ENCODE measurements at regions not wholly inside any gene's neighbourhood (a gene's known extent, or its start where the extent isn't known, plus 50 kb on each side); places are given as distances from the start of the nearest gene placed in this dataset.

DNA sequence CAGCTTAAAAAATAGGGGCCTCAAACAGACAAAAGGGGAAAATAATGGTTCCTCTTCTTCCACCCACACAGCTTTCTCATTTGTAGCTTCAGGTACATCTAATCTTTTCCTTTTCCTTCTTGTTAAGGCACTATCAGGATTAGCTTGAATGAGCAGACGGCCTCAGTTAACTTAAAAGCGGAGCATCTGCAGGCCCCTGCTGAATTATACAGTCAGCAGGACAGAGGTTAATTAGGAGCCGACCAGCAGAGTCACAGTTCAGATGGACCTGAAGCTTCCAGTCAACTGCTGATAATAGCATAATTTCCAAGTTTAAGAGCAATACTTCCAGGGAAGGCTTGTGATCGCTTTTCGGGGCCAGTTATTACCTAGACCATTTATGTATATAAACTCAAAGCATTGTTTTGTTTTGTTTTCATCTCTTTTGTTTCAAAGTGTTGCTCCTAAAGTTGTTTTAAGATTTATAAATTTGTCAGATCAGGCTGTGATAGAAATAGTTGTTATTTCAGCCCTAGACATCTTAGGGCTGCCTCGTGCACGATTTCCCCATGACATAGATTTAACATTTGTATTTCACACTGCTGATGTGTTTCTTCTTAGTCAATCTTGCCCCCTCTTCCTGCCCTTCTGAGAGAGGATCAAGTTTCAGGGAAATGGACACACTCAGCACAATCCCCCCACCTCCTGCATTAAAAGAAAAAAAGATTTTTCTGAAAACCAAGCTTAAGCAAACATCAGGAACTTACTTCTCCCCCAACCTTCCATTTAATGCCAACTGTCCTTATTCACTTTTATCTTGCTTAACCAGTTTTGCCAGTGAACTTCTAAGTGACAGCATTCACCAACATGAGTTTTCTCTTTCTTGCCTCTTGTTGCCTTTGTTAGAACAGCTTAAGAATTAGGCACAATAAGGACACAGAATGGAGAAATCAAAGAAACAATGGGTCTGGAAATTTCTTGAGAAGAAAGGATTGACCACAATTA lies 449.8 kb downstream of the ARHGEF28 start:
- TF ChIP-seq NFIC (IDR thresholded peaks at IDR 0.05) = peak; percentile 24; the same call in 1 of the 2 replicates
- no peak for TF ChIP-seq CEBPB (IDR thresholded peaks at IDR 0.05)

DNA sequence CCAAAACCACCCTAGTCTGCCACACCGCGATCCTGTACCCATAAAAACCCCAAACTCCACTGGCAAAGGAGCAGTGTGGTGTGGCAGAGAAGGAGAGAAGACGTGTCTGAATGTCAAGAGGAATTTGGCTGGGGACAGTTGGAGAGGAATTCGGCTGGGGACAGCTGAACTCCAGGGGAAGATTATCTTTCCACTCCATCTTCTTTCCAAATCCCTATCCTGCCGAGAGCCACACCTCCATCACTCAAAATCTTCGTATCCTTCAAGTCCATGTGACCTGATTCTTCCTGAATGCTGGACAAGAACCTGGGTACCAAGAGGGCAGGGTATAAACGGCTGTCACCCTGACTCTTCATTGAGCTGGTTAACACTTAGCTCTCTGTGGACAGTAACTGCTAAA lies 448.1 kb downstream of the ARHGEF28 start:
- no peak for TF ChIP-seq TAF1 (IDR thresholded peaks at IDR 0.05; ENCODE audit: low read depth)
- TF ChIP-seq TCF12 (IDR thresholded peaks at IDR 0.05; ENCODE audit: low read depth) = no peak
- TF ChIP-seq USF1 (IDR thresholded peaks at IDR 0.05) = no peak
- TF ChIP-seq, protein P1, sequence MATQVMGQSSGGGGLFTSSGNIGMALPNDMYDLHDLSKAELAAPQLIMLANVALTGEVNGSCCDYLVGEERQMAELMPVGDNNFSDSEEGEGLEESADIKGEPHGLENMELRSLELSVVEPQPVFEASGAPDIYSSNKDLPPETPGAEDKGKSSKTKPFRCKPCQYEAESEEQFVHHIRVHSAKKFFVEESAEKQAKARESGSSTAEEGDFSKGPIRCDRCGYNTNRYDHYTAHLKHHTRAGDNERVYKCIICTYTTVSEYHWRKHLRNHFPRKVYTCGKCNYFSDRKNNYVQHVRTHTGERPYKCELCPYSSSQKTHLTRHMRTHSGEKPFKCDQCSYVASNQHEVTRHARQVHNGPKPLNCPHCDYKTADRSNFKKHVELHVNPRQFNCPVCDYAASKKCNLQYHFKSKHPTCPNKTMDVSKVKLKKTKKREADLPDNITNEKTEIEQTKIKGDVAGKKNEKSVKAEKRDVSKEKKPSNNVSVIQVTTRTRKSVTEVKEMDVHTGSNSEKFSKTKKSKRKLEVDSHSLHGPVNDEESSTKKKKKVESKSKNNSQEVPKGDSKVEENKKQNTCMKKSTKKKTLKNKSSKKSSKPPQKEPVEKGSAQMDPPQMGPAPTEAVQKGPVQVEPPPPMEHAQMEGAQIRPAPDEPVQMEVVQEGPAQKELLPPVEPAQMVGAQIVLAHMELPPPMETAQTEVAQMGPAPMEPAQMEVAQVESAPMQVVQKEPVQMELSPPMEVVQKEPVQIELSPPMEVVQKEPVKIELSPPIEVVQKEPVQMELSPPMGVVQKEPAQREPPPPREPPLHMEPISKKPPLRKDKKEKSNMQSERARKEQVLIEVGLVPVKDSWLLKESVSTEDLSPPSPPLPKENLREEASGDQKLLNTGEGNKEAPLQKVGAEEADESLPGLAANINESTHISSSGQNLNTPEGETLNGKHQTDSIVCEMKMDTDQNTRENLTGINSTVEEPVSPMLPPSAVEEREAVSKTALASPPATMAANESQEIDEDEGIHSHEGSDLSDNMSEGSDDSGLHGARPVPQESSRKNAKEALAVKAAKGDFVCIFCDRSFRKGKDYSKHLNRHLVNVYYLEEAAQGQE (IDR thresholded peaks at IDR 0.05; ENCODE audit: low read depth) = no peak
- TF ChIP-seq EGR1 (IDR thresholded peaks at IDR 0.05) = no peak
- TF ChIP-seq YY1 (IDR thresholded peaks at IDR 0.05; ENCODE audit: low read depth) = no peak
- TF ChIP-seq NFIC (IDR thresholded peaks at IDR 0.05) = no peak
- no peak for TF ChIP-seq EP300 (IDR thresholded peaks at IDR 0.05; ENCODE audit: borderline replicate concordance)
- TF ChIP-seq TEAD4 (IDR thresholded peaks at IDR 0.05) = no peak
- no peak for TF ChIP-seq FOXM1 (IDR thresholded peaks at IDR 0.05; ENCODE audit: borderline replicate concordance, low read depth)
- TF ChIP-seq, protein P2, sequence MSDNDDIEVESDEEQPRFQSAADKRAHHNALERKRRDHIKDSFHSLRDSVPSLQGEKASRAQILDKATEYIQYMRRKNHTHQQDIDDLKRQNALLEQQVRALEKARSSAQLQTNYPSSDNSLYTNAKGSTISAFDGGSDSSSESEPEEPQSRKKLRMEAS (IDR thresholded peaks at IDR 0.05) = no peak
- TF ChIP-seq RAD21 (IDR thresholded peaks at IDR 0.05; ENCODE audit: low read depth) = no peak
- TF ChIP-seq ZBTB7A (IDR thresholded peaks at IDR 0.05; ENCODE audit: low read depth) = no peak
- TF ChIP-seq CEBPB (IDR thresholded peaks at IDR 0.05) = no peak
- TF ChIP-seq CREB1 (IDR thresholded peaks at IDR 0.05; ENCODE audit: low read depth) = no peak

GRCh38 chr5:74073257-74073656 lies 447.3 kb downstream of the ARHGEF28 start:
- no peak for TF ChIP-seq FOXM1 (IDR thresholded peaks at IDR 0.05; ENCODE audit: borderline replicate concordance, low read depth)
- no peak for TF ChIP-seq TCF12 (IDR thresholded peaks at IDR 0.05; ENCODE audit: low read depth)
- no peak for TF ChIP-seq TAF1 (IDR thresholded peaks at IDR 0.05; ENCODE audit: low read depth)
- no peak for TF ChIP-seq RAD21 (IDR thresholded peaks at IDR 0.05; ENCODE audit: low read depth)
- no peak for TF ChIP-seq CEBPB (IDR thresholded peaks at IDR 0.05)
- no peak for TF ChIP-seq YY1 (IDR thresholded peaks at IDR 0.05; ENCODE audit: low read depth)
- TF ChIP-seq, protein P2 (IDR thresholded peaks at IDR 0.05) = no peak

- no peak for TF ChIP-seq RAD21 (IDR thresholded peaks at IDR 0.05; ENCODE audit: low read depth)
- no peak for TF ChIP-seq TEAD4 (IDR thresholded peaks at IDR 0.05)
- TF ChIP-seq ZBTB7A (IDR thresholded peaks at IDR 0.05; ENCODE audit: low read depth) = no peak
- TF ChIP-seq, protein P2 (IDR thresholded peaks at IDR 0.05) = no peak
- no peak for TF ChIP-seq FOXM1 (IDR thresholded peaks at IDR 0.05; ENCODE audit: borderline replicate concordance, low read depth)
- no peak for TF ChIP-seq TCF12 (IDR thresholded peaks at IDR 0.05; ENCODE audit: low read depth)
- no peak for TF ChIP-seq NFIC (IDR thresholded peaks at IDR 0.05)
- TF ChIP-seq USF1 (IDR thresholded peaks at IDR 0.05) = no peak
- no peak for TF ChIP-seq YY1 (IDR thresholded peaks at IDR 0.05; ENCODE audit: low read depth)
- no peak for TF ChIP-seq EGR1 (IDR thresholded peaks at IDR 0.05)
- no peak for TF ChIP-seq CREB1 (IDR thresholded peaks at IDR 0.05; ENCODE audit: low read depth)
Observed at GRCh38 chr5:74072646-74073045, 446.6 kb downstream of the ARHGEF28 start.

DNA sequence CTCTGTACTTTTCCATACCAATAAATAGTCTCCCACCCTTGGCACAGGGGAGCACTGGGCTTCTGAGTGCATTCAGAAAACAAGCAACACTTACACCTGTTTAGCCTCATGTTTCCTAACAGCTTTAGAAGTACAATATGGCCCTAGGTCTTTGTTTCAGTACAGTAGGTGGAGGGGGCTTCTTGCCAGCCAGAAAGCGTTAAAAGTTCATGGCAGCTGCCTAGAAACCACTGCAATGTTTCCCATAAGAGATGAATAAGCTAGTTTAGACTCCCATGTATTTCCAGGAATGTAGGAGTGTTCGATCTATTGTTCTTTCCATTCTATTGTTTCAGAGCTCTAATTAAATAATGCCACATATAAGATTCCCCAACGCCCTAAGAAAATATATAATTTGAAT lies 444.8 kb downstream of the ARHGEF28 start:
- TF ChIP-seq, protein P2 (IDR thresholded peaks at IDR 0.05) = no peak
- peak; percentile 14; the same call in 1 of the 2 replicates for TF ChIP-seq EP300 (IDR thresholded peaks at IDR 0.05; ENCODE audit: borderline replicate concordance)

- TF ChIP-seq EGR1 (IDR thresholded peaks at IDR 0.05) = no peak
- TF ChIP-seq RAD21 (IDR thresholded peaks at IDR 0.05; ENCODE audit: low read depth) = no peak
- TF ChIP-seq NFIC (IDR thresholded peaks at IDR 0.05) = no peak
- TF ChIP-seq, protein P1 (IDR thresholded peaks at IDR 0.05; ENCODE audit: low read depth) = no peak
- TF ChIP-seq ZBTB7A (IDR thresholded peaks at IDR 0.05; ENCODE audit: low read depth) = no peak
- no peak for TF ChIP-seq YY1 (IDR thresholded peaks at IDR 0.05; ENCODE audit: low read depth)
- TF ChIP-seq CREB1 (IDR thresholded peaks at IDR 0.05; ENCODE audit: low read depth) = no peak
- TF ChIP-seq TCF12 (IDR thresholded peaks at IDR 0.05; ENCODE audit: low read depth) = no peak
- no peak for TF ChIP-seq EP300 (IDR thresholded peaks at IDR 0.05; ENCODE audit: borderline replicate concordance)
- no peak for TF ChIP-seq TAF1 (IDR thresholded peaks at IDR 0.05; ENCODE audit: low read depth)
- no peak for TF ChIP-seq TEAD4 (IDR thresholded peaks at IDR 0.05)
- no peak for TF ChIP-seq USF1 (IDR thresholded peaks at IDR 0.05)
- TF ChIP-seq, protein P2 (IDR thresholded peaks at IDR 0.05) = no peak
- TF ChIP-seq FOXM1 (IDR thresholded peaks at IDR 0.05; ENCODE audit: borderline replicate concordance, low read depth) = no peak
Observed at GRCh38 chr5:74069741-74070140, 443.7 kb downstream of the ARHGEF28 start.
